Body of pancreas (tissue), 4 donors: ENCODE measurements at regions not wholly inside any gene's neighbourhood (a gene's known extent, or its start where the extent isn't known, plus 50 kb on each side); places are given as distances from the start of the nearest gene placed in this dataset.

Experiments
- CTCF ChIP-seq, 7 experiments: fragments of 450-650 bp in 4 of 7; fragments of 200-600 bp in 3 of 7; sonication (generic) in 3 of 7; IDR thresholded peaks; one replicate each; pipeline ENCODE4 v1.5.1; 2016 to 2019; ENCODE audit warnings: antibody characterized with exemption in 7 of 7
- POLR2A ChIP-seq, 3 donors: fragments of 450-650 bp; IDR thresholded peaks; one replicate each; pipeline ENCODE4 v1.6.1; 2016; ENCODE audit warnings: antibody characterized with exemption in 3 of 3, mild to moderate bottlenecking in 2 of 3

- TF ChIP-seq POLR2A (IDR thresholded peaks at IDR 0.05) (no peak), CTCF (IDR thresholded peaks at IDR 0.05) (no peak)
Observed at GRCh38 chr3:65005486-65005885, 317.7 kb upstream of the ADAMTS9 start.
